Fibroblast of the conjunctiva (primary cell): ENCODE measurements at regions not wholly inside any gene's neighbourhood (a gene's known extent, or its start where the extent isn't known, plus 50 kb on each side); places are given as distances from the start of the nearest gene placed in this dataset.
A peak's percentile ranks its signal among the peaks of the same experiment; 100 is the strongest.
"Not testable (repeated sequence)": the region's sequence is repeated elsewhere in the genome, so short reads cannot be mapped to it uniquely, and the experiment has no call there.

Experiments
- DNase-seq: peaks from one replicate; pipeline ENCODE4 v3.0.0-alpha.2; 2010; ENCODE audit warnings: low read depth

DNA sequence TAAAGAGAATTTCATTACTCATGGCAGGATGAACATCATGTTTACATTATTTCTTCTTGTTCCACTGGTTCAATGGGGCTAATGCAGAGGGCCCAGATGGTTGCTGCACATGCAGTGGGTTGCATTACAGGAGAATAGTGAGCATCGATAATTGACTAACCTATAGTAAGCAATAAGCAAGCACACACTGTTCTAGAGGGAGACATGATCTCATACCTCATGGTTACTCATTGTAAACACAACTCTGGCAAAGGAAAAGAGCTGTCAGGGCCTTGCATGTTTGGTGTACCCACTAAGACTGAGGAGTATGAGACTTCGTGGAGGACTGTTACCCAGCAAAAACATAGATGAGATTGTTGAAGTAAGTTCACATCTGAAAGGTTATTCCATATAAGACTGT lies 885.6 kb upstream of the VRK2 start:
- DNase-seq: peak; percentile 41

DNA sequence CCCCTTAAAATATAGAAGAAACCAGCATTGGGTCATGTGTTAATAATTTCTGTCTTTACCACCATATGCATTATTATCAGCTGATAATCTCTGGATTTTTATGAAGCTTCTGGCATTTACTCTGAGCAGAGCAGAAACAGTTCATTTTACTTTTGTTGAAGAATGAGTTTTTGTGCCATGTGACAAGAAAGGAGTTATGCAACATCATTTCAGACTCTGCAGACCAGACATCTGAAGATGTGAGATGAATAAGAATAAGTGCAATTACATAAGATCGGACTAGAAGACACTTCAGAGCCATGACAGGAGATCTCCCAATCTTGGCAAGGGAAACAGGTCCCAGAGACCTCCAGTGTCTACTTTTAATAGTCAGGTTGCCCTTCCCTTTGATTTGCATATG lies 869.4 kb upstream of the VRK2 start:
- DNase-seq: no peak

DNA sequence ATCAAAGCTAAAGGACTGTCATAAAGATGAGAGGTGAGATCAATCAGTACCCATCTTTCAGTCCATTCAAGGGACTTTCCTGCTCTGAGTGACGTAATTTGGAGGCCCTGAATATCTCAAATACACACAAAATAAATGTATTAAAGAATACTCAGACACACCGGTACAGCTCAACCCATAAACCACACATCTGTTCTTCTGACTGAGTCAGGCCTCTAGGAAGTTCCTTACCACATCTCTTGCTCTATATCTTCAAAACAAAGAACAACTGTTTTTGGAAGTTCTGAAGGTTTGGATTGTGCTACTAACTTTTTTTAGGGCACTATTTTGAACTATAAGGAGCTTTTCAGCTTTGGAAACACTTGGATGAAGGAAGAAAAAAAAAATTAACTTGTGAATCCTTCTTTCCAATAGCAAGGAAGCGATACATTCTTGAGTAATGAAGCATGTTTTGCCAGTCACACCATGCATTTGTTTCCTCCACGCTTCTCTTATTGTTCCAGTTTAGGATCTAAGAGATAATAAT lies 866.5 kb upstream of the VRK2 start:
- no peak for DNase-seq

DNA sequence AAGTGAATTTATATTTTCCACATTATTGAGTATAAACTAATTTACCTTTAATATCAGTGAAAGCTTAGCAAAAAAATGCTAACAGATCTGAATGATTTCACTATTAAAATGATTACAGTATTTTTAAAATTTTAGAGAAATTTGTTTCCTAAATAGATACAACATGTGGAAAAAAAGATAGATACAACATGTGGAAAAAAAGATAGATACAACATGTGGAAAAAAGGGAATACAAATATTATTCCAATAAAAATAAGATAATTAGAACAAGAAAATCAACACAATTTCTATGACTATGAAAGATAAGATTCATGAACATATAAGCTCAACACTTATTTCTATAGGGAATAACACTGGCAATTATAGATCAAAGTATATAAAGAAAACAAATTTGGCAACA lies 865.9 kb upstream of the VRK2 start:
- no peak for DNase-seq

DNA sequence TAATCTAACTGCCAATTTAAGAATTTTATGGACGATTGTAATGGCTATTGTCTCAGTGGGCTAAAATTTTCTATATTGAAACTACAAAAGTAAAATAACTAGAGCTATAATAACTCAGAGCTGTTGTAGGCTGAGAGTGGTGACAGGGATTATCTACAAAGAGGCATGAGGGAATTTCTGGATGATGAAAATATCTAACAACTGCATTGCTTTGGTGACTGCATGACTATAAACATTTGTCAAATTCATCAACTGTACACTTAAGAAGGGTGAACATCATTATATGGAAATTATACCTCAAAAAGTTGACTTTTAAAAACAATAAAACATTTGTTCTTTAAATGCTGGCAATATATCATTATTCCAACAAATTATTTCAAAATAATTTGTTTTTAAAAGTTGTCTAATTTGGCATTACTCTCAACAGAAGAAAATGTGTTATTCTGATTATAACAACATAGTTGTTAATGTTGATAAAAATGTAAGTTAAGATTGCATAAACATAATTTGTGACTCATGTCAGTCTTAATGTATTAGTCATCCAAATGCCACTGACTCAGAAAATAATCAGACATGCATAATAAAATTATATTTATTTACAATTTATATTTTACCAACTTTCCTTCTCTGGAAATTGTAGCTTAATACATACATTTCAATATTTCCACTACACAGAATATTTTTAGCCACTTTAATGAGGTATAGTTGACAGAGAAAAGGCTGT lies 865.1 kb upstream of the VRK2 start:
- DNase-seq: no peak

DNA sequence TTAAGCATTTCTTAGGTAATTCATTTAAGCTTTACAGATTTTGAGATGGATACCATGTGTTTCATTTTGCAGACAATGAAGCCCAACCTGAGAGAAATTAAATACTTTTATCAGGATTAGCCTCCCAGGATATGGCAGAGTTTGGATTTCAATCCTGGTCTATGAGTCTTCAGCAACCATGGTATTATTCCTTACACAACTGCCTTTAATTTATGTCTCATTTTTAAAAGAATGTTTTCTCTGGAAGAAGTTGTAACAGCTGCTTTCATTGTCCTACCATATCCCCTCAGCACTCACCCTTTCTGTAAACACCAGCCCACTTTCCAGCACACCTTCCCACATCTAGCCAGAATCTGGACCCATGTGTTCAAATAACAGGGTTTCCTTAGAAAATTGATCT lies 863.7 kb upstream of the VRK2 start:
- DNase-seq: no peak

DNA sequence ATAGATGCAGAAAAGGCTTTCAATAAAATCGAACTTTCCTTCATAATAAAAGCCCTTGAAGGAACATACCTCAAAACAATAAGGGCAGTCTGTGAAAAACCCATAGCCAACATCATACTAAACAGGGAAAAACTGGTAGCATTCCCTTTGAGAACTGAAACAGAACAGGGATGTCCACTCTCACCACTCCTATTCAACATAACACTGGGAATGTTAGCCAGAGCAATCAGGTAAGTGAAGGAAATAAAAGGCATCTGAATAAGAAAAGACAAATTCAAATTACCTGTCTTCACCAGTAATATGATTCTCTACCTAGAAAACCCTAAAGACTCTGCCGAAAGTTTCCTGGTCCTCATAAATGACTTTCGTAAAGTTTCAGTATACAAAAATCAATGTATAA lies 861.0 kb upstream of the VRK2 start:
- no peak for DNase-seq

DNA sequence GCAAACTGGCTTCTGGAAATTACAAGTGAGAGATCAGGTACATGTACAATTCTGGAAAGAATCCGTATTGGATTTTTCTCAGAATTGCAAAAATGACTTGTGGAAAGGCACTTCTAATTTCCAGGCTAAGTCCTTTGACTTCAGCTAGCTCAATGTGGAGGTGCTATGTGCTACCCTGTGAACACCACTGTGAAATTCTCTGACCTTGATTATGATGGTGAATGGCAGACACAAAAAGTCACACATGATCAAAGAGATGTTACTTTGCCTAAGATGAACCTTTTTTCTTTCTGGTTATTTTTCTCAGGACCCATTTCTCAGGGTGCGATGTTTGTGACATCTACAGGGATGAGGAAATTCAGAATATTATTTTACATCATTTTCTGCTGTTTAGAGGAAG lies 856.6 kb upstream of the VRK2 start:
- DNase-seq: no peak

DNA sequence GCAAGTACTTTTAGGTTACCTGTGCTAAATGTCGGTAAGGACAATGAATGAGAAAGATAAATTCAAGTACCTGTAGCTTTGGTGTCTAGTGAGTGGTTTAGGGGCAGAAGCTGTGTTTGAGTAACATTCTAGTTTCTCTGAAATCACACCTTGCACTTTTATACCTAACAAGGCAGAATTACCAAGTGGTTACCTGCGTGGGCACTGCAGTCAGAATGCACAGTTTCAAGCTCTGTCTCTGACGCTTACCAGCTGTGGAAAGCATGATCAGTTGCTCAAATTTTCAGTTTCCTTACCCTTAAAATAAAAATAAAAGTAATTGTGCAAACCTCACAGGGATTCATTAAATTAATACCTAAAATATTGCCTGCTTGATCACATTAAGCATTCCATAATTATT lies 846.9 kb upstream of the VRK2 start:
- DNase-seq: no peak

DNA sequence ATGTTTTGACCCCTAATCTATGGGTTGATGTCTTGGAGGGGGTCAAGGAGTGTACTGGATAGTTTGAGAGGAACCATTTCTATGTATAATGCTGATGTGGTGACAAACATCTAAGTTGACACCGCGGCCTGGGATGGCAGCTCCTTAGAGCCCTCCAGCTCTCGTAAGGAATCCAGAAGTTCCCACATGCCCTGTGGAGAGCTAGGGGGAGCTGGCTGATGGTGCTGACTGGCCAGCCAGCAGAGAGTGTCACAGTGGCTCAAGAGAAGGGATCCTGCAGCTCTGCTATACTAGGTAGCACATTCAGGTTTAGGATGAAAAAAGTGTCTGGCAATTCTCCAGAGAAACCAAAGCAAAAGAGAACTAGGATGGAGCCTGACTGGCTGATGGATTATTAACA lies 842.2 kb upstream of the VRK2 start:
- DNase-seq: no peak

DNA sequence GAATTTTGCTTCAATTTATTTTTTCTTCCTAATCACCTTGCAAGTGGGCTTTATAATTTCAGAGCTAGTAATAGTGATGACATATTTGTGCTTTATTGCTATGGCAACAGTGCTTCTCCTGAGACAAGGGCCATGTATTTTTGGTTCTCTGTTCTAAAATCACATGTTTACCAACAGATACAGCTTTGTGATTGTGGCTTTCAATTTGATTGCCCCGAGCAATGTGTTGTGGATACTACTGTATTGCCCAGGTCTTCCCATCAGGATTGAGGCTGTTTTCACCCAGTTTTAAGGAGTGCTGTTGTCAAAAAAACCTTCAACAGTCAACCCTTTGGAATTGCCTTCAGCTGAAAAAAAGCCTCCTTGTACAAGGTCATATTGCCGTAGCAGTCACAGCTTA lies 841.4 kb upstream of the VRK2 start:
- no peak for DNase-seq

DNA sequence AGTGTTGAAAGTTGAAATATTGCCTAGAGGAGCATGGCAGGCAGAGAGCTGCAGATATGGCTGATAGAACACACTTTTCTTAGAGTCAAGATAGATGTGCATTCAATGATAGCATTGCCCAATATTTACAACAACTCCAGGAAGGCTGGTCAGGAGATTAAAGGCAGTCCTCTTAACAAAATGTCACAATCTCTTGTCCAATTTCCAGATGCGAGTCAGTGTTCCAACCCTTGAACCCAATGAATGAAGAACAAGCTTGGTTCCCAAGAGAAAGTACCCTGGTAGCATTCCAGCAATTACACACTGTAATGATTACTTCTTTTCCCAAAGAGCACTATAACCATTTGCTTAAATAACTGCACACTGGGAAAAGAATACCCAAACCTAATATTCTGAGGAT lies 839.4 kb upstream of the VRK2 start:
- peak; percentile 12 for DNase-seq

DNA sequence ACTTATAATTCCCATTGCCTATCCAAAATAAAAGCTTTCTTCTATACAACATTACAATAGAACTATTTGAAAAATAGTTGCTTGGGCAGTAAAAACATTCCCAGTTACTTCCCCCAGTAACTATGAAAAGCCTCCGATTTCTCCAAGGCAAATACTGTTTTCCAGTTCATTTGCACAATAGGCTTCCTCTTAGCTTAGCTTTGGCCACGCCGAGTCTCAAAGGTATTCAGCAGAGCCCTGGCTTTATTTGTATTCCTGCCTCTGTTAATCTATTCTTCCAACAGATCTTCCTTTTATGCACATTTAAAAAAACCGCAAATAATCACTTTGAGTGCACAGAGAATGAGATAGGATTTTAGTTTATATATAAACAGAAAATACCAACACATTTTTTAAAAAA lies 836.8 kb upstream of the VRK2 start:
- no peak for DNase-seq

DNA sequence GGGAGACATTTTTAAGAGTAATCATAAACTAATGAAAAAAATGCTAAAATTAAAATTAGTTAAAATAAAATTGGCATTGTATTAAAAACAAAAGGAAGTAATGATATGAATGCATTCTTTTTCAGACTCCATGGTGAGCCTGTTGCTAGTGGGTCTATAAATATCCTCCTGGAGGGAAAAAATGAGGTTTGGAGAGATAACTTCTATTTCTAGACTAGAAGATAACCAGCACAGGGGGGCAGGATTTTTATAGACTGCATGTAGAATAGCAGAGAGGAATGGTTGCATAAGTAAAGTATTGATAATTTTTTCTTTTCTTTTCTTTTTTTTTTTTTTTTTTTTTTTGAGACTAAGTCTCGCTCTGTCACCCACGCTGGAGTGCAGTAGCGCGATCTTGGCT lies 835.8 kb upstream of the VRK2 start:
- no peak for DNase-seq

DNA sequence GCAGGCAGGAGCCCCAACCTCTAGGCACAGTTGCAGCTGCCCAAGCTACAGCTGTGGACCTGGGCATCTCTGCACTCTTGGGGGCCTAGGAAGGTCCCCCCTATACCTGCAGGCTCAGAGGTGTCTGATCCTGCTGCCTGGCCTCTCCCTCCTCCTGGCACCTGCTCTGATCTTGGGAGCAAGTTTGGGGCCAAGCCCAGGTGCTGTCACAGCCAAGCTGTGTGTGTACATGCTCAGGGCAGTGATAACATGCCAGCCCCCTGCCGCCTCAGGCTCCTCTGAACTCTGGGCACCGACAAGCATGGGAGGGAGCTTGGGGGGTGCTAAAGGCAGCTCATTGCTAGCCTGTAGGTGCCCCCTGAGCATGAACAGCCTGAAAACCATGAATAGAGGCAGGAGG lies 829.6 kb upstream of the VRK2 start:
- no peak for DNase-seq

DNA sequence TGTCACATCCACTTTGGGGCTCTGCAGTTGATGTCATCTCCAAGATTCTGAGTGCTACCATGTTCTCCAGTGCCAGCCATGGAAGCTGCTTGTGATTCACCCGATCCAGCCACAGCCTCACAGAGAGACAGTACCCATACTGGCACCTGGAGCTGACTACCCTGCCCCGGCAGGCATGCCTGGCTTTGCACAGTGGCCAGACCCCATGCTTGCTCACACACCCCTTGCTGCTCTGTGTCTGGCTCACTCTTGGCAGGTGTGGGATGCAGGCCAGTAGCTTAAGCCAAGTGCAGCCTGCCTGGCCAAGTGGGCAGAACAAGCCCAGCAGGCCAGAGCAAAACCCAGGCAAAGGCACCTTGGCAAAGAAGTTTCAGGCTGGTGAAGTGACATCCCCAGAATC lies 828.4 kb upstream of the VRK2 start:
- no peak for DNase-seq

DNA sequence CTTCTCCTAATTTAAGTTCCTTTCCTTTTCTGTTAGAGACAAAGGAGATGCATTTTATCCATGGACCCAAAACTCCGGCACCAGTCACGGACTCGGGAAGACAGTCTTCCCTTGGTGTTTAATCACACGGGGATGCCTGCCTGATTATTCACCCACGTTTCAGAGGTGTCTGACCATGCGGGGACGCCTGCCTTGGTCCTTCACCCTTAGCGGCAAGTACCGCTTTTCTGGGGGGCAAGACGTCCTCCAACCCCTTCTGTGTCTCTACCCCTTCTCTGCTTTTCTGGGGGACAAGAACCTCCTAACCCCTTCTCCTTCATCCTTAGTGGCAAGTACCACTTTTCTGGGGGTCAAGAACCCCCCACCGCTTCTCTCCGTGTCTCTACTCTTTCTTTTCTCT lies 816.9 kb upstream of the VRK2 start:
- not testable (repeated sequence) for DNase-seq

DNA sequence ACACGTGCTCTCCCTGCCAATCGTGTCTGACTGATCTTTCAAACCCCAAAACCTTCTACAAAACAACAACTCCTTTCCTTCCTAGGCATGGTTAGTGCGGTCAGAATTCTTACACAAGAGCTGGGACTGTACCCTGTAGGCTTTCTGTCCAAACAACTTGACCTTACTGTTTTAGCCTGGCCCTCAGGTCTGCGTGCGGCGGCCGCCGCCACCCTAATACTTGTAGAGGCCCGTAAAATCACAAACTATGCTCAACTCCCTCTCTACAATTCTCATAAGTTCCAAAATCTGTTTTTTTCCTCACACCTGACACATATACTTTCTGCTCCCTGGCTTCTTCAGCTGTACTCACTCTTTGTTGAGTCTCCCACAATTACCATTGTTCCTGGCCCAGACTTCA lies 814.3 kb upstream of the VRK2 start:
- not testable (repeated sequence) for DNase-seq

DNA sequence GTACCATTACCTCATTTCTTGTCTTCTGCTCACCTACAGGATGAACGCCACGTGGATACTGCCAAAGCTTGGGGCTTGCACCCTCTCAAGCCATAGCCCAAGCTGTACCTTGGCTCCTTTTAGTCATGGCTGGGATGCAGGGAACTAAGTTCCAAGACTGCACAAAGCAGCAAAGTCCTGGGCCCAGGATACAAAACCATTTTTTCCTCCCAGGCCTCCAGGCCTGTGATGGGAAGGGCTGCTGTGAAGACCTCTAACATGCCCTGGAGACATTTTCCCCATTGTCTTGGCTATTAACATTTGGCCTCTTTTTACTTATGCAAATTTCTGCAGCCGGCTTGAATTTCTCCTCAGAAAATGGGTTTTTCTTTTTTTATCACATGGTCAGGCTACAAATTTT lies 795.1 kb upstream of the VRK2 start:
- DNase-seq: not testable (repeated sequence)

DNA sequence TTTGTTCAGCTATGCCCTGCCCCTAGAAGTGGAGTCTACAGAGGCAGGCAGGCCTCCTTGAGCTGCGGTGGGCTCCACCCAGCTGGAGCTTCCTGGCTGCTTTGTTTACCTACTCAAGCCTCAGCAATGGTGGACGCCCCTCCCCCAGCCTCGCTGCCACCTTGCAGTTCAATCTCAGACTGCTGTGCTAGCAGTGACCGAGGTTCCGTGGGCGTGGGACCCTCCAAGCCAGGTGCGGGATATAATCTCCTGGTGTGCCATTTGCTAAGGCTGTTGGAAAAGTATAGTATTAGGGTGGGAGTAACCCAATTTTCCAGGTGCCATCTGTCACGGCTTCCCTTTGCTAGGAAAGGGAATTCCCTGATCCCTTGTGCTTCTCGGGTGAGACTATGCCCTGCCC lies 770.2 kb upstream of the VRK2 start:
- DNase-seq: not testable (repeated sequence)

DNA sequence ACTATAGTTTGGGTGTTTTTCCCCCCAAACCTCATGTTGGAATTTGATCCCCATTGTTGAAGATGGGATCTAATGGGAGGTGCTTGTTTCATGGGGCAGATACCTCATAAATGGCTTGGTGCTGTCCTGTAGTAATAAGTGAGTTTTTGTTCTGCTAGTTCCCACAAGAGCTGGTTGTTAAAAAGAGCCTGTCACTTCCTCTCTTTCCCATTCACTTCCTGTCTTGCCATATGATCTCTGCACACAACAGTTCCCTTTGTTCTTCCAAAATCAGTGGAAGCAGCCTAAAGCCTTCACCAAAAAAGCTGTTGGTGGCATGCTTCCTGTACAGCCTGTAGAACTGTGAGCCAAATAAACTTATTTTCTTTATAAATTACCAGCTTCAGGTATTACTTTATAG lies 768.2 kb upstream of the VRK2 start:
- no peak for DNase-seq

DNA sequence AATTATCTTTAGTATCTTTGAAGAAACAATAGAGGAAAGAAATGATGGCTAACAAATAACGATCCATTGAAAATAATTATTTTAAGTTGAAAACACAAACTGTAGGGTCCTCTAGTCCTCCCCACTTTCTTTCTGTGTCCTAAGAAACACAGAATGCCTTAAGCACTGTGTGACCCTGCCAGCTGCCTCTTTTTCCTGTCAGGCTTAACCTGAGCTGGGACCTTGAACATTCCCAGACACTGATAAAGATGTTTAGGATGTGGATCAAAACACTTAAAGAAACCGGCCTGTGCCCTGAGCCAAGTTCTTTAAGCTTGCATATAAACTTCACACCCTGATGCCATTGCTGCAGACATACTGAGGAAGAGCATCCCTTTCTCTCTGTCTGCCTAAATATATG lies 755.4 kb upstream of the VRK2 start:
- DNase-seq: no peak

DNA sequence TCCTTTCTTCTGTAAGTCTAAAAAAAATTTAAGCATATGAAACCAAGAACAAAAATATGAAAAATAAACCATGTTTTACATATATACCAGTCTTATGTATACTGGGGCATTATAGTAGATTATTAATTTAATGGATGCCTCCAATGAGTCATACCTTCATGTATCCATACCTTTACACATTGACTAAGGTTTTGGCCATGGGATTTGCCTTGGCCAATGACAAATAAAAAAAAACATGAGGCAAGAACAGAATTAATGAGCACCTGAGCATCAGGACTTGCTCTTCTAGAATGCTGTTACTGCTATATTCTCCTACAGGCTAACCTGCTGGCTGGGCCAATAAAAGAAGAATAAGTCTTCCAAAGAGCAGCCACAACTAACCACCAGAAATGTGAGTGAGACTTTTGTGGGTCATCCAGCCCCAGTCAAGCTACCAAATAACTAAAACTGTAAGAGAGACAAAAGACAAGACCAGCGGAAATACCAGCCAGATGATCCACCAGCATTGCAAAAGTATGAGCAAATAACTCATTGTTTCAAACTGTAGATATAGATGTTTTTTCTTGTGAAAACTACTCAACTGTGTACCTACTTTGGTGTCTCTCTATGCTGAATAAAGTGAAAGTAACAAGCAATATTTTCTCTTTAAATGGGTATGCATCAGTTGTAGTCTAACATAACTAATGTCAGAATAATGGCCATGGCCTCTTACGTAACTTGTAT lies 749.6 kb upstream of the VRK2 start:
- no peak for DNase-seq

DNA sequence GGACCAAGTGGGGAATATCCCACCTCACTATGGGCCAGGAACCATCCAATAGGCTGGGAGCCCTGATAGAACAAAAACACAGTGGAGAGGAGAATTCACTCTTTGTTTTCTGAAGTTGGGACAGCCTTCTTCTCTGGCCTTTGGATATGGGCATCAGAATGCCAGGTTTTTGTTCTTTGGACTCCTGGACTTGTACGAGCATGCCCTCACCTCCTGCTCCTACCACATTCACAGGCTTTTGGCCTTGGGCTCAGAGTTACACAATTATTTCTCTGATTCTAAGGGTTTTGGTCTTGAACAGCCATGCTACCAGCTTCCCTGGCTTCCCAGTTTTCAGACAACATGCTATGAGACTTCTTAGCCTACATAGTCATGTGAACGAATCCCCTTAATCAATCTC lies 732.9 kb upstream of the VRK2 start:
- DNase-seq: no peak
